Vagina (tissue), 2 donors: ENCODE measurements at regions not wholly inside any gene's neighbourhood (a gene's known extent, or its start where the extent isn't known, plus 50 kb on each side); places are given as distances from the start of the nearest gene placed in this dataset.

ENCODE experiments used
- POLR2AphosphoS5 ChIP-seq, 2 donors: sonication (generic); formaldehyde crosslinking; IDR thresholded peaks; one replicate each; pipeline ENCODE4 v1.9.0; 2017; ENCODE audit warnings: antibody characterized with exemption in 2 of 2, mild to moderate bottlenecking in 2 of 2, low read depth in 1 of 2; ENCODE audit not compliant: insufficient read depth in 1 of 2
- TF ChIP-seq, protein P1 (sequence below), 3 experiments: fragments of 450-650 bp in 2 of 3; fragments of 200-600 bp in 1 of 3; sonication (generic) in 1 of 3; IDR thresholded peaks; one replicate each; pipeline ENCODE4 v1.5.1; 2017 to 2019; ENCODE audit warnings: antibody characterized with exemption in 3 of 3, mild to moderate bottlenecking in 2 of 3, moderate library complexity in 2 of 3

DNA sequence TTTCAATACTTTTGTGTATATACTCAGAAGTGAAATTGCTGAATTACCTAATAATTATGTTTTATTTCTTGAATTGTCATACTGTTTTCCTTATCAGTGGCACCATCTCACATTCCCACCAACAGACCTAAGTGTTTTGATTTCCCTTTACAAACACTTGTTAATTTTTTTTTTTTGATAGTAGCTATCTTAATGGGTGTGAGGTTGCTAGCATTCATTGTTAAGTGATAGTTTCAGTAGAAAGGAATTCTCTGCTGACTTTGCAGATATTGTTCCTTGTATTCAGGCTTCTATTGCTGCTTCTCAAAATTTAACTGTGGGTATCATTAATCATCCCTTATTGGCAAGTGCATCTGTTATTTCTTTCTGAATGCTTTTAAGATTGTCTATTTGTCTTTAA, 927.5 kb upstream of the SLIT2 start:
- TF ChIP-seq, protein P1, sequence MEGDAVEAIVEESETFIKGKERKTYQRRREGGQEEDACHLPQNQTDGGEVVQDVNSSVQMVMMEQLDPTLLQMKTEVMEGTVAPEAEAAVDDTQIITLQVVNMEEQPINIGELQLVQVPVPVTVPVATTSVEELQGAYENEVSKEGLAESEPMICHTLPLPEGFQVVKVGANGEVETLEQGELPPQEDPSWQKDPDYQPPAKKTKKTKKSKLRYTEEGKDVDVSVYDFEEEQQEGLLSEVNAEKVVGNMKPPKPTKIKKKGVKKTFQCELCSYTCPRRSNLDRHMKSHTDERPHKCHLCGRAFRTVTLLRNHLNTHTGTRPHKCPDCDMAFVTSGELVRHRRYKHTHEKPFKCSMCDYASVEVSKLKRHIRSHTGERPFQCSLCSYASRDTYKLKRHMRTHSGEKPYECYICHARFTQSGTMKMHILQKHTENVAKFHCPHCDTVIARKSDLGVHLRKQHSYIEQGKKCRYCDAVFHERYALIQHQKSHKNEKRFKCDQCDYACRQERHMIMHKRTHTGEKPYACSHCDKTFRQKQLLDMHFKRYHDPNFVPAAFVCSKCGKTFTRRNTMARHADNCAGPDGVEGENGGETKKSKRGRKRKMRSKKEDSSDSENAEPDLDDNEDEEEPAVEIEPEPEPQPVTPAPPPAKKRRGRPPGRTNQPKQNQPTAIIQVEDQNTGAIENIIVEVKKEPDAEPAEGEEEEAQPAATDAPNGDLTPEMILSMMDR (IDR thresholded peaks at IDR 0.05), result no peak
- no peak for TF ChIP-seq POLR2AphosphoS5 (IDR thresholded peaks at IDR 0.05; ENCODE audit: insufficient read depth in 1 of 2, low read depth in 1 of 2)
